A549 (cell line): ENCODE measurements at regions not wholly inside any gene's neighbourhood (a gene's known extent, or its start where the extent isn't known, plus 50 kb on each side); places are given as distances from the start of the nearest gene placed in this dataset.

Source experiments
- ATAC-seq, 2 experiments: fragments of 200-7000 bp in 1 of 2; fragments of >200 bp in 1 of 2; cut with Nextera tagmentation in 1 of 2; cut with Tn5 transposase in 1 of 2; 3 replicates each; pipeline versions ENCODE4 v1.8.0 to v1.9.1; 2018 to 2020; ENCODE audit warnings: mild to moderate bottlenecking in 1 of 2, moderate library complexity in 1 of 2
- CTCF ChIA-PET: fragments of 300-600 bp; sonication (Branson Sonifier 250); formaldehyde crosslinking; extraction: SDS; loops from one replicate; lab custom pipeline; 2021; ENCODE audit warnings: antibody characterized with exemption, inconsistent platforms; lab: Yijun Ruan, JAX
- POLR2A ChIA-PET: fragments of 350-600 bp; formaldehyde crosslinking; extraction: SDS; loops from one replicate; lab custom pipeline; 2021; ENCODE audit warnings: antibody characterized with exemption, inconsistent platforms; lab: Yijun Ruan, JAX
- DNase-seq, 2 experiments: peaks; one replicate each; pipeline versions ENCODE4 v3.0.0 to v3.0.0-alpha.2; 2011 to 2016; ENCODE audit warnings: low read depth in 1 of 2, low spot score in 1 of 2
- FAIRE-seq: peaks from 2 replicates; lab custom pipeline; 2011; peaks lifted over from hg19 to GRCh38; lab: Jason Lieb, UNC
- H3K27ac ChIP-seq, 2 experiments: fragments of >200 bp; sonication (Bioruptor Twin); formaldehyde crosslinking; 3 replicates each; pipeline ENCODE4 v1.5.1; 2016 to 2017
- H3K4me1 ChIP-seq: fragments of >200 bp; sonication (Bioruptor Twin); formaldehyde crosslinking; 3 replicates; pipeline ENCODE4 v1.6.1; 2016
- H3K4me2 ChIP-seq: fragments of >200 bp; sonication (Bioruptor Twin); formaldehyde crosslinking; 3 replicates; pipeline ENCODE4 v1.6.1; 2016
- H3K4me3 ChIP-seq: fragments of >200 bp; sonication (Bioruptor Twin); formaldehyde crosslinking; 3 replicates; pipeline ENCODE4 v1.5.1; 2016
- H3K9me3 ChIP-seq: fragments of >200 bp; sonication (Bioruptor Twin); formaldehyde crosslinking; 3 replicates; pipeline ENCODE4 v1.6.1; 2016
- BHLHE40 ChIP-seq: IDR thresholded peaks from 2 replicates; pipeline ENCODE4 v1.6.1; 2012; ENCODE audit warnings: low read depth, low read length, inconsistent platforms
- CHD2 ChIP-seq: fragments of 150-350 bp; IDR thresholded peaks from 2 replicates; pipeline ENCODE4 v1.6.1; 2014; ENCODE audit warnings: low read length; ENCODE audit not compliant: partially characterized antibody
- EHF ChIP-seq: fragments of 250-450 bp; sonication (Bioruptor Pico); IDR thresholded peaks from 2 replicates; pipeline ENCODE4 v1.5.0; 2020; ENCODE audit warnings: mild to moderate bottlenecking
- FOSB ChIP-seq: fragments of 250-450 bp; sonication (Bioruptor Pico); IDR thresholded peaks from 2 replicates; pipeline ENCODE4 v1.5.0; 2020; ENCODE audit warnings: mild to moderate bottlenecking, moderate library complexity
- FOSL2 ChIP-seq, 2 experiments: fragments of 450-650 bp in 1 of 2; fragments of >200 bp in 1 of 2; sonication (Bioruptor Twin) in 1 of 2; formaldehyde crosslinking; IDR thresholded peaks; 2 replicates each; pipeline versions ENCODE4 v1.5.0 to v1.6.1; 2016 to 2020; ENCODE audit warnings: mild to moderate bottlenecking in 1 of 2, moderate library complexity in 1 of 2
- FOXS1 ChIP-seq: fragments of 250-450 bp; sonication (Bioruptor Pico); IDR thresholded peaks from 2 replicates; pipeline ENCODE4 v1.5.0; 2020; ENCODE audit warnings: mild to moderate bottlenecking, moderate library complexity
- HOXA7 ChIP-seq: fragments of 250-450 bp; sonication (Bioruptor Pico); IDR thresholded peaks from 2 replicates; pipeline ENCODE4 v1.5.0; 2020; ENCODE audit warnings: mild to moderate bottlenecking, moderate library complexity
- HOXB13 ChIP-seq: fragments of 250-450 bp; sonication (Bioruptor Pico); IDR thresholded peaks from 2 replicates; pipeline ENCODE4 v1.5.0; 2020; ENCODE audit warnings: low read depth, mild to moderate bottlenecking, moderate library complexity
- HOXB5 ChIP-seq: fragments of 250-450 bp; sonication (Bioruptor Pico); IDR thresholded peaks from 2 replicates; pipeline ENCODE4 v1.5.0; 2020; ENCODE audit warnings: mild to moderate bottlenecking, moderate library complexity
- JUNB ChIP-seq: fragments of >200 bp; sonication (Bioruptor Twin); formaldehyde crosslinking; IDR thresholded peaks from 2 replicates; pipeline ENCODE4 v1.6.1; 2016
- KDM1A ChIP-seq: fragments of 200-600 bp; sonication (generic); IDR thresholded peaks from 2 replicates; pipeline ENCODE4 v1.6.1; 2016; ENCODE audit warnings: low read depth, mild to moderate bottlenecking
- MAFK ChIP-seq: fragments of 450-650 bp; IDR thresholded peaks from 2 replicates; pipeline ENCODE4 v1.6.1; 2014; ENCODE audit not compliant: partially characterized antibody
- MAZ ChIP-seq: fragments of 150-350 bp; IDR thresholded peaks from 2 replicates; pipeline ENCODE4 v1.6.1; 2014; ENCODE audit warnings: antibody characterized with exemption, low read depth, low read length, borderline replicate concordance
- NR3C1 ChIP-seq: fragments of >200 bp; sonication (Bioruptor Twin); formaldehyde crosslinking; IDR thresholded peaks from 3 replicates; pipeline ENCODE4 v1.6.1; 2017
- PHF8 ChIP-seq: fragments of 200-600 bp; sonication (generic); IDR thresholded peaks from 2 replicates; pipeline ENCODE4 v1.6.1; 2016; ENCODE audit warnings: low read depth, mild to moderate bottlenecking, antibody characterized with exemption, moderate library complexity, borderline replicate concordance
- POLR2A ChIP-seq: IDR thresholded peaks from 2 replicates; pipeline ENCODE4 v1.6.1; 2012; ENCODE audit warnings: mild to moderate bottlenecking, low read length
- POLR2AphosphoS2 ChIP-seq: conservative IDR thresholded peaks from 2 replicates; pipeline ENCODE4 v1.6.1; 2012; ENCODE audit warnings: low read length, improper control_type of control experiment, inconsistent platforms
- RAD21 ChIP-seq, 2 experiments: fragments of >200 bp in 1 of 2; sonication (Bioruptor Twin) in 1 of 2; formaldehyde crosslinking in 1 of 2; IDR thresholded peaks in 1 of 2; conservative IDR thresholded peaks in 1 of 2; 2 replicates in 1 of 2; 3 replicates in 1 of 2; pipeline ENCODE4 v1.6.1; 2012 to 2018; ENCODE audit warnings: inconsistent platforms in 1 of 2
- RARB ChIP-seq: fragments of 250-450 bp; sonication (Bioruptor Pico); IDR thresholded peaks from 2 replicates; pipeline ENCODE4 v1.8.0; 2021; ENCODE audit warnings: mild to moderate bottlenecking, moderate library complexity
- RCOR1 ChIP-seq: fragments of 150-350 bp; IDR thresholded peaks from 2 replicates; pipeline ENCODE4 v1.6.1; 2014; ENCODE audit warnings: antibody characterized with exemption, low read length, low read depth
- RFX5 ChIP-seq: fragments of 450-650 bp; IDR thresholded peaks from 2 replicates; pipeline ENCODE4 v1.7.1; 2014; ENCODE audit warnings: antibody characterized with exemption, mild to moderate bottlenecking, moderate library complexity
- SMC3 ChIP-seq: fragments of >200 bp; sonication (Bioruptor Twin); formaldehyde crosslinking; IDR thresholded peaks from 3 replicates; pipeline ENCODE4 v1.6.1; 2018; ENCODE audit warnings: inconsistent platforms
- SREBF2 ChIP-seq: fragments of 450-650 bp; IDR thresholded peaks from 2 replicates; pipeline ENCODE4 v1.6.1; 2014; ENCODE audit warnings: mild to moderate bottlenecking, moderate library complexity
- ZFP36 ChIP-seq: fragments of 450-650 bp; IDR thresholded peaks from 2 replicates; pipeline ENCODE4 v1.6.1; 2014; ENCODE audit warnings: borderline replicate concordance; ENCODE audit not compliant: partially characterized antibody
- WGBS: methylation state at CpG from one replicate; pipeline ENCODE4 v1.1.6; 2017; ENCODE audit errors: missing lambda C conversion rate; 5-methylcytosine and 5-hydroxymethylcytosine counted together
- TF ChIP-seq, protein P1 (sequence below): fragments of 250-450 bp; sonication (Bioruptor Pico); IDR thresholded peaks from 2 replicates; pipeline ENCODE4 v1.5.0; 2021; ENCODE audit warnings: mild to moderate bottlenecking, moderate library complexity, borderline replicate concordance
- TF ChIP-seq, protein P2 (sequence below): IDR thresholded peaks from 2 replicates; pipeline ENCODE4 v1.6.1; 2012
- TF ChIP-seq, protein P3 (sequence below): fragments of >200 bp; sonication (Bioruptor Twin); formaldehyde crosslinking; IDR thresholded peaks from 3 replicates; pipeline ENCODE4 v1.5.1; 2016
- TF ChIP-seq, protein P4 (sequence below): fragments of >200 bp; sonication (Bioruptor Twin); formaldehyde crosslinking; IDR thresholded peaks from 2 replicates; pipeline ENCODE4 v1.6.1; 2016
- TF ChIP-seq, protein P5 (sequence below): fragments of >200 bp; sonication (Bioruptor Twin); formaldehyde crosslinking; IDR thresholded peaks from 3 replicates; pipeline ENCODE4 v1.6.1; 2016

DNA sequence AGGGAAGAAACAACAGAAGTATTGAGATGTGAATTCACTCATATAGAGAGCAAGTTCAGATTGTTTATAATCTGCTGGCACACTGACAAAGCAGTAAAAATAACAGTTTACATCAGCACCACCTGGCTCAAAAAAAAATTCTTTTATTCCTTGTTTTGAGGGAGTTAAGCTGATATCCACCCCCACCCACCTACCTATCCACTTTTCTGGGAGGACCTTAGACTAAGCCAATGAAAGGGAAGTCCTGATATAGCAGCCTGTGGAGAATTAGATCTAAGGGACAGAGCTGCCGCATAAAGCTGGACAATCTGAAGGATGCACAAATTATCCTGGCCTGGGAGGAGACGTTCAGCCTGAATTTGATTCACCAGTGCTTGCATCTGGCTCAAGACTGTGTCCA lies 264.5 kb downstream of the RCHY1 start (continued):
- TF ChIP-seq HOXB5 (CRISPR knock-in tag), result no peak
- no peak for TF ChIP-seq MAZ
- no peak for TF ChIP-seq MAFK

DNA sequence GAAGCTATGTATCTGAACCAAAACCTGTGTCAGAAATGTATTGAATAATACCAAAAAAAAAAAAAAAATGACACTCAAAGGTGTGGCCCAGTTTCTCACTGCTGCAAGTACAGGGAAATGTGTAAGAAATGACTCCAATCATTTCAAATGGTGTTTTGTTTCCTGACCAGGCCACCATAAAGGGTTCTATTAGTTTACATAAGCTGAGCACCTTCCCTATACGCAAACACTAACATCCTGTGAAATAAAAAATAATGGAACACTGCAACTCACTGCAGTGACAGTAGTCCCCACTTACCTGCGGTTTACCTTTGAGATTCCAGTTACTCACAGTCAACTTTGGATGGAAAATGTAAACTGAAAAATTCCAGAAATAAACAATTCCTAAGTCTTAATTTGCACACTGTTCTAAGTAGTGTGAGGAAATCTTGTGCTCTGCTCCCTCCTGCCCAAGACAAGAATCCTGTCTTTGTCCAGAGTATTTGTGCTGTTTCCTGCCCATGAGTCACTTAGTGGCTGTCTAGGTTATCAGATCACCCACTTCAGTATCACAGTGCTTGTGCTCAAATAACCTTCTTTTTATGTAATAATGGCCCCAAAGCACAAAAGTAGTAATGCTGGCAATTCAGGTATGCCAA lies 265.3 kb downstream of the RCHY1 start:
- WGBS, result 0% methylated on average over 2 of the region's 2 CpGs
- Histone ChIP-seq H3K4me3 (no peak overlapping the region), H3K9me3 (no peaks in the 10 kb centered on the region), H3K27ac (no peak overlapping the region), H3K4me1 (no peaks in the 10 kb centered on the region), H3K4me2 (no peak overlapping the region)
- no peak for FAIRE-seq
- no peak for ATAC-seq
- ChIA-PET CTCF (no interaction called here), POLR2A (no interaction called here)
- TF ChIP-seq, protein P1, sequence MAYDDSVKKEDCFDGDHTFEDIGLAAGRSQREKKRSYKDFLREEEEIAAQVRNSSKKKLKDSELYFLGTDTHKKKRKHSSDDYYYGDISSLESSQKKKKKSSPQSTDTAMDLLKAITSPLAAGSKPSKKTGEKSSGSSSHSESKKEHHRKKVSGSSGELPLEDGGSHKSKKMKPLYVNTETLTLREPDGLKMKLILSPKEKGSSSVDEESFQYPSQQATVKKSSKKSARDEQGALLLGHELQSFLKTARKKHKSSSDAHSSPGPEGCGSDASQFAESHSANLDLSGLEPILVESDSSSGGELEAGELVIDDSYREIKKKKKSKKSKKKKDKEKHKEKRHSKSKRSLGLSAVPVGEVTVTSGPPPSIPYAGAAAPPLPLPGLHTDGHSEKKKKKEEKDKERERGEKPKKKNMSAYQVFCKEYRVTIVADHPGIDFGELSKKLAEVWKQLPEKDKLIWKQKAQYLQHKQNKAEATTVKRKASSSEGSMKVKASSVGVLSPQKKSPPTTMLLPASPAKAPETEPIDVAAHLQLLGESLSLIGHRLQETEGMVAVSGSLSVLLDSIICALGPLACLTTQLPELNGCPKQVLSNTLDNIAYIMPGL, result no peak
- TF ChIP-seq POLR2AphosphoS2, result no peak
- TF ChIP-seq, protein P2, sequence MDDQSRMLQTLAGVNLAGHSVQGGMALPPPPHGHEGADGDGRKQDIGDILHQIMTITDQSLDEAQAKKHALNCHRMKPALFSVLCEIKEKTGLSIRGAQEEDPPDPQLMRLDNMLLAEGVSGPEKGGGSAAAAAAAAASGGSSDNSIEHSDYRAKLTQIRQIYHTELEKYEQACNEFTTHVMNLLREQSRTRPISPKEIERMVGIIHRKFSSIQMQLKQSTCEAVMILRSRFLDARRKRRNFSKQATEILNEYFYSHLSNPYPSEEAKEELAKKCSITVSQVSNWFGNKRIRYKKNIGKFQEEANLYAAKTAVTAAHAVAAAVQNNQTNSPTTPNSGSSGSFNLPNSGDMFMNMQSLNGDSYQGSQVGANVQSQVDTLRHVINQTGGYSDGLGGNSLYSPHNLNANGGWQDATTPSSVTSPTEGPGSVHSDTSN, result no peak
- TF ChIP-seq RCOR1, result no peak
- TF ChIP-seq RARB (CRISPR knock-in tag), result no peak
- no peak for TF ChIP-seq EHF
- no peak for TF ChIP-seq FOSB (CRISPR knock-in tag)
- TF ChIP-seq HOXA7 (CRISPR knock-in tag), result no peak
- no peak for TF ChIP-seq MAZ
- no peak for DNase-seq

DNA sequence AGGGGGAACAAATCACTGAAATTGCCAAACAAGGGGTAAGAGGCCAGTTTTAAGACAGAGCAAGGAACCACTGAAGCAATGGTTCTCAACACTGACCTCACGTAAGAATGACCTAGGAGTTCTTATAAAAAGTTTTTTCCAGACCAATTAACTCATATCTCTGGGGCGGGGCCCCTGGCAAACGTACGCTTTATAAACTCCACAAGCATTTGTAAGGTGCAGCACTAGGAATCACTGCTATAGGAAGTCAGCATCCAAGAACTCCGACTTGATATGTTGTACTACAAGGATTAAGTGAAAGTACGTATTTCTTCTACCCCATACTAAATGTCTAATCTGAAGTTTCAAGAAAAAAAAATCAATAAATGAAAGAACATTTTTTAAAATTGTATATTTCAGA lies 269.9 kb downstream of the RCHY1 start:
- Histone ChIP-seq H3K27ac (no peak overlapping the region), H3K4me3 (no peak overlapping the region), H3K4me2 (no peak overlapping the region), H3K9me3 (no peaks in the 10 kb centered on the region), H3K4me1 (no peaks in the 10 kb centered on the region)
- no peak for DNase-seq
- ChIA-PET POLR2A (no interaction called here), CTCF (no interaction called here)
- no peak for FAIRE-seq
- TF ChIP-seq PHF8 (no peak), RFX5 (no peak), HOXB13 (no peak), NR3C1 (no peak), FOXS1 (CRISPR knock-in tag) (no peak), RAD21 (conservative IDR thresholded peaks at IDR 0.05 in 1 of 2, IDR thresholded peaks at IDR 0.05 in 1 of 2) (no peak), FOSL2 (IDR thresholded peaks at IDR 0.05) (no peak), FOSL2 (CRISPR knock-in tag; IDR thresholded peaks at IDR 0.05) (no peak), HOXA7 (CRISPR knock-in tag) (no peak), SMC3 (no peak), JUNB (no peak), BHLHE40 (no peak), POLR2A (no peak), CHD2 (no peak), ZFP36 (no peak), KDM1A (no peak), SREBF2 (no peak)
- TF ChIP-seq, protein P3, sequence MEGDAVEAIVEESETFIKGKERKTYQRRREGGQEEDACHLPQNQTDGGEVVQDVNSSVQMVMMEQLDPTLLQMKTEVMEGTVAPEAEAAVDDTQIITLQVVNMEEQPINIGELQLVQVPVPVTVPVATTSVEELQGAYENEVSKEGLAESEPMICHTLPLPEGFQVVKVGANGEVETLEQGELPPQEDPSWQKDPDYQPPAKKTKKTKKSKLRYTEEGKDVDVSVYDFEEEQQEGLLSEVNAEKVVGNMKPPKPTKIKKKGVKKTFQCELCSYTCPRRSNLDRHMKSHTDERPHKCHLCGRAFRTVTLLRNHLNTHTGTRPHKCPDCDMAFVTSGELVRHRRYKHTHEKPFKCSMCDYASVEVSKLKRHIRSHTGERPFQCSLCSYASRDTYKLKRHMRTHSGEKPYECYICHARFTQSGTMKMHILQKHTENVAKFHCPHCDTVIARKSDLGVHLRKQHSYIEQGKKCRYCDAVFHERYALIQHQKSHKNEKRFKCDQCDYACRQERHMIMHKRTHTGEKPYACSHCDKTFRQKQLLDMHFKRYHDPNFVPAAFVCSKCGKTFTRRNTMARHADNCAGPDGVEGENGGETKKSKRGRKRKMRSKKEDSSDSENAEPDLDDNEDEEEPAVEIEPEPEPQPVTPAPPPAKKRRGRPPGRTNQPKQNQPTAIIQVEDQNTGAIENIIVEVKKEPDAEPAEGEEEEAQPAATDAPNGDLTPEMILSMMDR, result no peak
- TF ChIP-seq, protein P4, sequence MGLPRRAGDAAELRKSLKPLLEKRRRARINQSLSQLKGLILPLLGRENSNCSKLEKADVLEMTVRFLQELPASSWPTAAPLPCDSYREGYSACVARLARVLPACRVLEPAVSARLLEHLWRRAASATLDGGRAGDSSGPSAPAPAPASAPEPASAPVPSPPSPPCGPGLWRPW, result no peak
- TF ChIP-seq, protein P2, result no peak
- TF ChIP-seq, protein P5, sequence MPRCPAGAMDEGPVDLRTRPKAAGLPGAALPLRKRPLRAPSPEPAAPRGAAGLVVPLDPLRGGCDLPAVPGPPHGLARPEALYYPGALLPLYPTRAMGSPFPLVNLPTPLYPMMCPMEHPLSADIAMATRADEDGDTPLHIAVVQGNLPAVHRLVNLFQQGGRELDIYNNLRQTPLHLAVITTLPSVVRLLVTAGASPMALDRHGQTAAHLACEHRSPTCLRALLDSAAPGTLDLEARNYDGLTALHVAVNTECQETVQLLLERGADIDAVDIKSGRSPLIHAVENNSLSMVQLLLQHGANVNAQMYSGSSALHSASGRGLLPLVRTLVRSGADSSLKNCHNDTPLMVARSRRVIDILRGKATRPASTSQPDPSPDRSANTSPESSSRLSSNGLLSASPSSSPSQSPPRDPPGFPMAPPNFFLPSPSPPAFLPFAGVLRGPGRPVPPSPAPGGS, result no peak
- WGBS, result 38% methylated on average over 6 of the region's 6 CpGs
- no peak for ATAC-seq
